Chondrocyte (in vitro differentiated cells): ENCODE measurements at regions not wholly inside any gene's neighbourhood (a gene's known extent, or its start where the extent isn't known, plus 50 kb on each side); places are given as distances from the start of the nearest gene placed in this dataset.

ENCODE experiments used
- DNase-seq: peaks from one replicate; pipeline ENCODE4 v3.0.0; 2021; ENCODE audit warnings: mixed read lengths, low spot score
- H3K27ac Mint-ChIP-seq: one replicate; pipeline ENCODE4 v1.8.0; 2021; ENCODE audit warnings: mild to moderate bottlenecking, moderate library complexity, mixed read lengths; ENCODE audit not compliant: unreplicated experiment
- H3K27me3 Mint-ChIP-seq: 2 replicates; pipeline ENCODE4 v1.8.0; 2021; ENCODE audit warnings: low read depth, mixed read lengths
- H3K36me3 Mint-ChIP-seq: 2 replicates; pipeline ENCODE4 v1.8.0; 2021; ENCODE audit warnings: low read depth, mixed read lengths
- H3K4me1 Mint-ChIP-seq: 2 replicates; pipeline ENCODE4 v1.8.0; 2021; ENCODE audit warnings: low read depth, mild to moderate bottlenecking, mixed read lengths
- H3K4me3 Mint-ChIP-seq: one replicate; pipeline ENCODE4 v1.8.0; 2021; ENCODE audit warnings: mild to moderate bottlenecking, moderate library complexity, mixed read lengths; ENCODE audit not compliant: unreplicated experiment
- H3K9me3 Mint-ChIP-seq: 2 replicates; pipeline ENCODE4 v1.8.0; 2021; ENCODE audit warnings: low read depth, mixed read lengths
- TF ChIP-seq, protein P1 (sequence below): fragments of 200-600 bp; sonication (generic); IDR thresholded peaks from 2 replicates; pipeline ENCODE4 v1.5.0; 2021; ENCODE audit warnings: antibody characterized with exemption, mild to moderate bottlenecking, moderate library complexity

DNA sequence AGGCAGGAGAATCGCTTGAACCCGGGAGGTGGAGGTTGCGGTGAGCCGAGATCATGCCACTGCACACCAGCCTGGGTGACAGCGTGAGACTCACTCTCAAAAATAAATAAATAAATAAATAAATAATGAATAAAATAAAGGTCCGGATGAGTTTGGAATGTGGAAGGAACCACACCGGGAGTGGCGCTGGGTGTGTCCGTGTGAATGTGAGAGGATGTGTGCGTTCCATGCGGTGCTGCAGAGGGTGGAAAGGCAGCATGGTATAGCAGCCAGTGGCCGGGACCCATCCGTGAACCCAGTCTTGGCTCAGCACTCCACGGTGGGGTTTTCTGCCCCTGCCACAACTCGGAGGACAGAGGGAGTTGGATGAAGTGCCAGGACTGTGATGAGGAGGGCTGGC lies 56.2 kb upstream of the POFUT2 start:
- H3K27me3 Mint-ChIP-seq = no peaks in the 10 kb centered on the region
- H3K4me1 Mint-ChIP-seq = peaks cover 14% of the 10 kb centered on the region
- H3K9me3 Mint-ChIP-seq = no peaks in the 10 kb centered on the region
- DNase-seq = no peak
- no peak overlapping the region for H3K4me3 Mint-ChIP-seq
- no peaks in the 10 kb centered on the region for H3K36me3 Mint-ChIP-seq
- TF ChIP-seq, protein P1, sequence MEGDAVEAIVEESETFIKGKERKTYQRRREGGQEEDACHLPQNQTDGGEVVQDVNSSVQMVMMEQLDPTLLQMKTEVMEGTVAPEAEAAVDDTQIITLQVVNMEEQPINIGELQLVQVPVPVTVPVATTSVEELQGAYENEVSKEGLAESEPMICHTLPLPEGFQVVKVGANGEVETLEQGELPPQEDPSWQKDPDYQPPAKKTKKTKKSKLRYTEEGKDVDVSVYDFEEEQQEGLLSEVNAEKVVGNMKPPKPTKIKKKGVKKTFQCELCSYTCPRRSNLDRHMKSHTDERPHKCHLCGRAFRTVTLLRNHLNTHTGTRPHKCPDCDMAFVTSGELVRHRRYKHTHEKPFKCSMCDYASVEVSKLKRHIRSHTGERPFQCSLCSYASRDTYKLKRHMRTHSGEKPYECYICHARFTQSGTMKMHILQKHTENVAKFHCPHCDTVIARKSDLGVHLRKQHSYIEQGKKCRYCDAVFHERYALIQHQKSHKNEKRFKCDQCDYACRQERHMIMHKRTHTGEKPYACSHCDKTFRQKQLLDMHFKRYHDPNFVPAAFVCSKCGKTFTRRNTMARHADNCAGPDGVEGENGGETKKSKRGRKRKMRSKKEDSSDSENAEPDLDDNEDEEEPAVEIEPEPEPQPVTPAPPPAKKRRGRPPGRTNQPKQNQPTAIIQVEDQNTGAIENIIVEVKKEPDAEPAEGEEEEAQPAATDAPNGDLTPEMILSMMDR = no peak
- H3K27ac Mint-ChIP-seq = no peak overlapping the region

DNA sequence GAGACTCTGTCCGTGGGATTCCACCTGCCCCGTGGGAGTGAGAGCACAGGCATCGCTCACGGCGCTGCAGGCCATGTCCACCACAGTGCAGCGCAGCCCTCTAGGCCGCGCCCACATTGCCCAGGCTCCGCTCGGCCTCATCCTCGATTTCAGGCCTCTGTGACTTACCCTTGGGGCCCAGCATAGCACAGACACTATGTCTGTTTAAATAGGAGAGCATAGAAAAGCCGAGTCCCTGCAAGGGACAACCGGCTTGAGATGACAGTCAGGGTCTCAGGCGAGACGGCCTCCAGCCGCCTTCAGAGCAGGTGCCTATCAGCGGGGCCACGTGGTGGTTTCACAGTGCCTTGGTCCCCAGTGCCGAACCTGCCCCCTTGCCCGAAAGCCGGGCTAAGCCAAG lies 56.9 kb upstream of the POFUT2 start:
- Mint-ChIP-seq H3K36me3 (no peaks in the 10 kb centered on the region), H3K27ac (no peak overlapping the region), H3K27me3 (no peaks in the 10 kb centered on the region), H3K9me3 (no peaks in the 10 kb centered on the region), H3K4me1 (peaks cover 16% of the 10 kb centered on the region), H3K4me3 (no peak overlapping the region)
- TF ChIP-seq, protein P1 = no peak
- DNase-seq = no peak

DNA sequence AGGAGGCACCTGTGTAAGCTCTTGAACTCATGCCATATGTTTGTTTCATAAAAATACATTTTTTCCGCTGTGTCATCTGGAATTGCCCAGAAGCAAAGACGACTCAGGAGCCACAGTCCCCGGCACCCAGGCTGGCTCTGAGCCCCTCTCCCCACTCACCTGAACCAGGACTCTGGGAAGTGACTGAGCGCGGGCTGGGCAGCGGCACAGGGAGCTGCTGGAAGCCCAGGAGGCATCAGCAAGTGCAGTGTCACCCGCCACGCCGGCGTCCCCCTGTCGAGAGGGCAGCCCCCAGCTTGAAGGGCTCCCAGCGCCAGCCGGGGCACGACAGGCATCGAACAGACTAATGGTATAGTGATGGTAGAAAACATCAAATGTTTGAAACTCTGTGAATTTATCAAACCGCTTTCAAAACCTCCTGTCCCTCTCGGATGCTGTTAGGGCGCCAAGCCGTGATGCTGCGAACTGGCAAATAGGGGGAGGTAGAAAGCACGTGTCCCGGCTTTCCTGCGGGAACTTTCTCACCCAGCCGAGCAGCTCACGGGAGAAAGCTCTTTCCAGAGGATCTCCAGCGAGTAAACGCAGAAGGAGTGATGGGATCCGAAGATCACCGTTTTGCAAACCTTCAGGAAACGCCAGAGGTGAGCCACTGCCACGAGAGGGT lies 57.8 kb upstream of the COL18A1 start:
- TF ChIP-seq, protein P1 = no peak
- Mint-ChIP-seq H3K4me1 (peaks cover 21% of the 10 kb centered on the region), H3K27ac (no peak overlapping the region), H3K36me3 (no peaks in the 10 kb centered on the region), H3K9me3 (no peaks in the 10 kb centered on the region), H3K4me3 (no peak overlapping the region), H3K27me3 (no peaks in the 10 kb centered on the region)
- DNase-seq = no peak

DNA sequence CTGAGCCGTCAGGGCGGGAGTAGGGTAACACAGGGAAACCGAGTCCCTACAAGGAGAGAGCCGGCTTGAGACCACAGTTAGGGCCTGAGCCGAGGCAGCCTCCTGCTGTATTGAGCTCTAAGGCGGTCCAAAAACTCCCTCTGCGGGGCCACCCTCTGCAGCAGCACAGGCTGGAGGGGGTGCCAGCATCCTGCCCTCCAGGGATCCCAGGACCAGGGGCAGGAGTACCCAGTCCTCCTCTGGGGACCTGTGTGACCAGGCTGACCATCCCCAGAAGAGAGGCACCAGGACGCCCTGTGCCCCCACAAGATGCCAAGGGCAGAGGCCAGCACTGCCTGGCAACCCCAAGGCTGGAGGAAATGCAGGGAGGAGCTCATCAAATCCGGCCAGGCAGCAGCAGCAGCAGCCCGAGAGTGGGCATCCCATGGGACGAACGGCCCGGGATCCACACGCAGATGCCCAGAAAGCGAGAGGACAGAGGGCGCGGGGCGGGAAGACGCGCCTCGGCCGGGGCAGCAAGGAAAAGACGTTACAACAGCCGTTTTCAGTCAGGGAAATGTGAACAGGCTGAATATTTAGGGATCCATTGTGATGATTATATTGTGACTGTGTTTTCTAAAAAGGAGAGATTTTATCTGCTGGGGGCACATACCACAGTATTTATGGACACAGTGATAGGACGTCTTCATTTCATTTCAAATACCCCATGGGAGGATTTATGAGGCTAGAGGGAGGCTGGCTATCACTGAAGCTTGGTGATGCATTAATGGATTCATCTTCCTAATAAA lies 57.1 kb upstream of the COL18A1 start:
- TF ChIP-seq, protein P1 = no peak
- H3K36me3 Mint-ChIP-seq = no peaks in the 10 kb centered on the region
- H3K4me3 Mint-ChIP-seq = no peak overlapping the region
- H3K4me1 Mint-ChIP-seq = peaks cover 21% of the 10 kb centered on the region
- H3K27me3 Mint-ChIP-seq = no peaks in the 10 kb centered on the region
- no peak for DNase-seq
- H3K9me3 Mint-ChIP-seq = no peaks in the 10 kb centered on the region
- no peak overlapping the region for H3K27ac Mint-ChIP-seq

DNA sequence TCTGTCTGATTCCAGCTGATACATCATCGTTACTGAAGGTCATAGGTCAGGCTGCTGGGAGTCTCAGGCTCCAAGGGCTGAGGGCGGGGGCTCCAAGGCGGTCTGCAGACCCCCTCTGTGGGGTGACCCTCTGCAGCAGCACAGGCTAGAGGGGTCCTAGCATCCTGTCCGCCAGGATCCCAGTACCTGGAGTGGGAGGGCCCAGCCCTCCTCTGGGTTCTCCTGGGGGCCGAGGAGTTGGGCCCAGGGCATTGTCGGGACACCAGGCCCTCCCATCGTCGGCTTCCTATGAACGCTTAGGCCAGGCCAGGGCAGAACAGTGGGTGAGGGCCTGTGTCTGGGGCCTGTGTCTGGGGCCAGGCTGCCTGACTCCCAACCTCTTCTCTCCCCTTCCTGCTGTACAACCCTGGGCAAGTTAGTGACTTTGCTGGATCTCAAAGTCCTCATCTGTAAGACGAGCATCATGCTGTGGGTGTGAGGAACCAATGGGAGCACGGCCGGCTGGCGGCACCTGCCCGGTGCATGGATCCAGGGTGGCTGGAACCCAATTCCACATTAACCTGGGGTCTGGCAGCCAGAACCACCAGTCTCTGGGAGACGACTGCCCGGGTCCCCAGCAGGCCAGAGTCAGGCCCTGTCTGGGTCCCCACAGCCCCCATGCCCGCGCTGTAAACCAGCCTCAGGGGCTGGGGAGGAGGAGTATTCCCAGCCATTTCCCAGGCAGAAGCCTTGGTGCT lies 56.2 kb upstream of the COL18A1 start:
- no peak overlapping the region for H3K4me3 Mint-ChIP-seq
- no peaks in the 10 kb centered on the region for H3K36me3 Mint-ChIP-seq
- H3K4me1 Mint-ChIP-seq = peaks cover 26% of the 10 kb centered on the region
- peak; percentile 12 for DNase-seq
- TF ChIP-seq, protein P1 = no peak
- no peaks in the 10 kb centered on the region for H3K27me3 Mint-ChIP-seq
- no peak overlapping the region for H3K27ac Mint-ChIP-seq
- H3K9me3 Mint-ChIP-seq = no peaks in the 10 kb centered on the region
